GM18873 (cell line): ENCODE measurements at regions not wholly inside any gene's neighbourhood (a gene's known extent, or its start where the extent isn't known, plus 50 kb on each side); places are given as distances from the start of the nearest gene placed in this dataset.

Experiments used
- ATAC-seq: cut with Tn5 transposase; IDR thresholded peaks from one replicate; pipeline ENCODE4 v1.9.1; 2021; ENCODE audit warnings: mild to moderate bottlenecking, moderate library complexity, moderate number of reproducible peaks; ENCODE audit not compliant: unreplicated experiment, low FRiP score

DNA sequence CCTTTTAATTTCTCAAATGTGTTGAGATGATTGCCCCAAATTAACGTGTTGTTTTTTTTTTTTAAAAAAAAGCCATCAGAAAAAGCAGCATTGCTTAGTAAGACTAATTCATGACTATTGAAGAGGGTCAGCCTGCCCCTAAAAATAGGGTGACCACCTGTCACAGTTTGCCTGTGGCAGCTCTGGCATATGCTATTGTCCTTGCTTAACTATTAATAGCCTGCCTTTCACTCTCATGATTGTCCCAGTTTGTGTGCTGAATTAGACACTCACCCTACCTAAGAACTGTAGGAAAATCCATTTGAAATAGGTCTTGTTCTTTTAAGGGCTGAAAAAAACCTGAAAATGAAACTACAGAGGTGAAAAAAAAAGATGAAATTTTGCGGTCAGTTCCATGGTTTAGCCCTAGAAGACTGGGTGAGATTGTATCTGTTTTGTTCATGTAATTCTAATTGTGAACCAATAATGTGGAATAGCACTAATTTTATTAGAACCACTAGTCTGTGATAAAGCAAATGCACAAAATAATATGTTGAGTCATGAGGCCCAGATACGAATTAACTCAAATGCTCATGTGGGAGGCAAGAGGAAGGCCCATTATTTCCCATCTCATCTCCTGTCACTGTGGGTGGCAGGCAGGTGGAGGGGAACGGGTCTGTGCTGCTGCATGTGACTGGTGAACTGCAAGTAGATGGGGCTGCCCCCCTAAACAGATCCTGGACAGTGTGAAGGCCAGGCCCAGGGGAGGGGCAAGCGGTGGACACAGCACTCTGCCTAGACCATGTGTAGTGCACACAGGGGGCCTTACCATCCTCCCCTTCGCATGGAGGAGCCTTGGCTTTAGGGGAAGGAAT lies 265.4 kb upstream of the NFE2L3 start:
- no peak for ATAC-seq

GRCh38 chr7:25887266-25887665 lies 264.7 kb upstream of the NFE2L3 start:
- ATAC-seq, result no peak

GRCh38 chr7:25887795-25888559 lies 264.0 kb upstream of the NFE2L3 start:
- ATAC-seq, result no peak

DNA sequence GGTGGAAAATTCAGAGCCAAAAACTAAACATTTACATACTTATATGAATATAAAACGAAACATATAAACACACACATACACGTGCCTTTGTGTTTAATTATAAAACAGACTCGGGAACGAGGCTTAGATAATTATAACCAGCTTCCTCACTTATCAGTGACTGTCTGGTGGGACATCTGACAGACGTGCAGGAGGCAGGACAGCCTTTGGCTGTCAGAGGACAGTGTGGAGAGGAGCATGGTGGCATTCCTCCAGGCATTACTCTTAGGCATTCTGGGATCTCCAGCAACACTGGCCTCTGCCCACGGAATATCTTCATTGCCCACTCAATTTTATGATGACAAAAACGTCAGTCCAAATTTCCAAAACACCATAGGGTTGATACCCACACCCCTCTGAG lies 262.2 kb upstream of the NFE2L3 start:
- no peak for ATAC-seq

DNA sequence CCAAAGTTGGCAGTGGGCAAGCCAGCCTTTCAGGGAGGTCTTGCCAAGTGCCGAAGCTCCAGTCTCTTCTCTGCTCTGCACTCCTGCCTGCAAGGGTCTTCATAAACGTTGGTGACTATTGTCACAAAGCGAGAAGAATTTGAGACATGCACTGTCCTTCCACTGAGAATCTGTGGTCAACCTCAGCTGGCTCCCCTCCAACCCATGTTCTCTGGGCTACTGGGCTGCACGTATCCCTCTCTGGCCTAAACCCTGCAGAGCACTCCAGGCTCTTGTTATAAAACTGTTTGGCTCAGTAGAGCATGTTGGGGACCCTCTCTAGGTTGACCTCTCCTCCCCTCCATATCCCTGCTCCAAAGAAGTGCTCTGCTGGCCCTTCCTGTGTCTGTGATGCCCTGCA lies 260.4 kb upstream of the NFE2L3 start:
- no peak for ATAC-seq

GRCh38 chr7:25893436-25893835 lies 258.6 kb upstream of the NFE2L3 start:
- ATAC-seq, result no peak

DNA sequence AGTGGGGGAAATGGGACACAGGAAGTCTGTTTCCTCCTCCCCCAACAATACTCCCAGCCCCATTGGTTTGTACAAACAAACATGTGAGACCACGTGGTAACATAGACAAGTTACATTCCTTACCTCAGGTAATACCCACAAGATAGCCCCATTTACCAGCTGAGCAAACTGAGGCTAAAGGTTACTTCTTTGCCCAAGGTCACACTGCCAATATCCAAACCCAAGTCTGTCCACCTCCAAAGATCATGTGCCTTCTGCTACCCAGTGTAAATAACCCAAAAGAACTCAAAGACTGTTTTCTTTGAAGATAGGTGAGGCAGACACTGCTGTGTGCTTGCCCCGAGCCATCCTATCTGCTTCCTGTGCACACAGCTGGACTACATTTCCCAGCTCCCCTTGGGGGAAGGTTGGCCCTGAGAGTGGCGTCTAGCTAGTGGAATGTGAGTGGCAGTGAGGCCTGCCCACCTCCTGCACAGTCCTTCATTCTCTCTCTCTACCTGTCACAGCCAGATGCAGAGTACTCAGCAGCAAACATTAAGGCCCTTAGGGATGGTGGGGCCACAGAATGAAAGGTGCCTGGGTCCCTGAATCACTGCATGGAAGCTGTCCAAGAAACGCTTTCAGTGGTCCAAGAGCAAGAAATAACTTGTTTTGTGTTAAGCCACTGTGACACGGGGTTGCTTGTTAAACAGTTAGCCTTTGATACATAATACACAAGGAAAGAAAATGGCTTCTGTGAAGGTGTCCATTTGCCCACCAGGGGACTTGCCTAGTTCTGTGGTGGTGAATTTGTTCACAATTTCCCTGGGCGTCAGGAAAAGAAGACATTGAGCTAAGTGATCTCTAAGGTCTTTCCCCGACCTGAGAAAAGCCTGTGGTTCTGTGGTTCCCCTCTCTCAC lies 257.7 kb upstream of the NFE2L3 start:
- ATAC-seq, result peak; percentile 60

DNA sequence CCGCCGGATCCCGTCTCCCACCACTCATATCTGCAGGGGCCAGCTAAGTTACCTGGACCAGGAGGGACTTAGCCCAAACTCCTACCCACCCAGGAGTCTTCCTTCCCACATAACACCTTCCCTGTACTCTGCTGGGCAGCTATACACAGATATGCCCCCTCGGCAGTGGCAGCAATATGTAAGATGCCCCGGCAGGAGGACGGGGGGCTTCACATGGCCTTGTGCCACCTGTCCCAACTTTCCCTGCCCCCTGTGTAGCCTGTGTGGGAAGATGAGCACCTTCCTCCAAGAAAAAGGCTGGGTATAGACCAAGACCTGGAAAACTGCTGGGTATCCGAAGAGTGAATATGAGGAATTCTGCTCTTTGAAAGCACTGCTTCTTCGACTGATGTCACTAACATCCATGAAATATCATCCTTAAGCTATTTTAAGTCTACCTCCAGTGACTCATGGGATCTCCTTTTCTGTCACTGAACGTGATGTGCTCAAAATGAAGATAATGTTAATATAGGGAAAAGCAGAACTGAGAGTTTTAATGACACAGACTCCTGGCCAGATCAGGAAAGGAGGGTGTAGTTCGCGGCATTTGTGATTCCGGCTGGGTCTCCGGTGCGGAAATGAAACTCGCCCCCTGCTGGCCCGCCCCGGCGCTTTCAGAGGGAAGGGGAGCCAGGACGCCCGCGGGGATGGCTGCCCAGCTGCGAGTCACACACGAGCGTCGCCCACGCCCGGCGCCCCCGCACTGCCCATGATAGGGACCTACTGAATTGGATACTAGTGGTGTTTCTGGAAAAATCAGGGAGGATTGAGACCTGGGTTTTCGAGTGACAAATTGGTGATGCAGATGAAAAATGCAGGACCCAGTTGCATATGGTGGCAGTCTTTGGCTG lies 256.9 kb upstream of the NFE2L3 start:
- ATAC-seq, result peak; percentile 42

GRCh38 chr7:25895792-25896171 lies 256.2 kb upstream of the NFE2L3 start:
- ATAC-seq, result no peak

DNA sequence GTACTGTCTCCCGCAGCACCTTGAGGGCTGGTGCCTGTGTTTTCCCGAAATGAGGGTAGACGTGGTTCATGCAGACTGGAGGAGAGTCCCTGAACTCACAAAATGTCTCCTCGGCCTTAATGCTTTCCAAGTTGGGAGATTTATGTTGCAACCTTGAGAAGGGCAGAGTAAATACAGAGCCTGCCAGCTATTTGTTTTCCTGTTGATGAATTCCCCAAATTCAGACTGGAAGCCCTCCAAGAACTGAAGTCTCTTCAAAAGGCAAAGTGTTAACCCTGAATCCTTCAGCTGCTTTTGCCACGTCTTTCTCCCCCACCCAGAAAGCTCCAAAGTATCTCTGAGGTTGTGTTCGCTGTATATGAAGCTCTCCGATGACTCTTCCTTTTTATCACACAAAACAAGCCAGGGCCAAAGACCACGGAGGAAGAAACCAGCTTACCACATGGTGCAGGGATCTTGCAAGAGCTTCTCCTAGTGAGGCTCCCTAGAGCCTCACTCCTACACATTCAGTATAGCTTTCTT lies 254.7 kb upstream of the NFE2L3 start:
- no peak for ATAC-seq

DNA sequence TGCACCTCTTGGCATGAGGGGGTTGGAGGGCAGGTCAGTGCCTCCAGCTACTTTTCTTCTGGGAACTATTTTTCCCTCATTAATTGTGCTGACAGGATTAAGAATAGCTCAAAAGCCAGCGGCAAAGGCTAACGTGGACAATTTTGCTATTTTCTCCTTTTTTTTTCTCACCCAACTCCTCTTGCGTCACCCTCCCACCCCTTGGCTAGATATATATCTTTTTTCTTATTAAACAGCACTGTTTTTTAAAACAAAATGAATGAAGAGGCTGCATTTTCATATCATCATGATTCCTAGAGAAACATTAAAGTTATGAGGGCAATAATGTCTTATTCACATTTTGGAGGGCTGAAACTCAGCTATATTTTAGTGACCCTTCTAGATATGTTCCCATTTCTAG lies 251.8 kb upstream of the NFE2L3 start:
- no peak for ATAC-seq

DNA sequence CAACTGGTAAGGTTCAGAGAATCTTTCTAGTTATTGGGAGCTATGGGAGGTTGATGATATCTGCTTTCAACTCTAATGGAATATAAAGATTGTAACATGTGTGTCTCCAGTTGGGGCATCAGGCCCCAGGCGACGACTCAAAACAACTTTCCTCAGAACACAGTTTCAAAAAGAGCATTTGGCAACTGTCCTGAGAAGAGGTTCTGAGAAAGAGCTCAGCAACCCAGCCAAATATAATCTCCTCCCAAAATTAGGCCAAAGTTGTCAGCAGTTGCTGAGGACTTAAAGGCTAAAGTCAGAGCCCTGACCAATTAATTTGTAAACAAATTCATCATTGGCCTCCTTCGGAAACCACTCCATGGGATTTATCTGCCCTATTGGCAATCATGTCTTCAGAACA lies 251.1 kb upstream of the NFE2L3 start:
- no peak for ATAC-seq

DNA sequence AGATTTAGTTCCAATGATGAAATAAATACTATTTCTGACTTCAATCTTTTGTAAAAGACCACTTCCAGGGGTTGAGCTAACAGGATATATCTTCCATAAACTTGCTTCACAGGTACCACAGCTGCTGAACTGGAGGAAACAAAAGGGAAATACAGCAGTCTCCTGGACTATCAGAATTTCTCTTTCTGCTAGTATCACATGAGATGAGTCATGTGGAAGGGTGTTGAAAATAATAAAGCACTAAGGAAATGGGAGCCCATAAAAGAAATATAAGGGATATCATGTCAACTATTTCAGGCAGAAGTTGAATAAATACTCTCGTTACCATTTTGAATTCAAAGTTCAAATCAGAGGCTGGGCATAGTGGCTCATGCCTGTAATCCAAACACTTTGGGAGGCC lies 250.3 kb upstream of the NFE2L3 start:
- no peak for ATAC-seq

GRCh38 chr7:25906003-25906402 lies 246.0 kb upstream of the NFE2L3 start:
- ATAC-seq, result no peak

DNA sequence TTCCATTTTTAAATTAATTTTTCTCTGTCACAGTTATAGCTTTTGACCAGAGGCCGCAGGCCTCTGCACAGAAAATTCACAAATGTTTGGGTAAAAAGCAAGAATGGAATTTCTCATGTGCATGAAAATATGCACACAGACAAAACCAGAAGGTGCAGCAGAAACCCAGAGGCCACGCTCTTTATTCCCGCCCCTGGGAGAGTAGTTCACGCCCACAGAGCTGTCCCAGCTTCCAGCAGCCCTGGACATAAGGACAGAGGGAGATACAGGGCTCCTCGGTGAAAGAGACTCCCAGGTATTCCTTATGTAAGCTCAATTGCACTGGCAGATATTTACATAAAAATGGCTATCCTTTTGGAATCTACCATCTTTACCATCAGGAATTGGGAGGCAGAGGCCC lies 245.2 kb upstream of the NFE2L3 start:
- ATAC-seq, result no peak

- ATAC-seq, result no peak
These were observed 244.8 kb upstream of the NFE2L3 start for GRCh38 chr7:25907214-25907613.

DNA sequence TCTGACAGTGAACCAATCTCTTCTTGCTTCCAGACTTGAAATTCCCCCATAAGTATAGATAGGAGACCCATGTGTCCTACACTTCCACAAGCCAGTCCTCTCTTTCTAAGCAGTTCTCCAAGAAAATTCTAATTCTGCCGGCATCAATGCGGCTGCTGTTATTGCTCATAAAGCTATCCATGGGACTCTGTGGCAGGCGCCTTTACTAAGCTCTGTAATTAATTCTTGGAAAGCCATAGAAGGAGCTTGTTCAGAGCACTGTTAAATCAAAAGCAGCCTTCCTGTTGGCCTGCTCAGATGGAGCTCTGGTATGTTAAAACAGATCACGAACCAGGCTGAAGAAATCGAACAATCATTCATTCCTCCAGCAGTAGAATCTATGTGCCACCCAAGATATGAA lies 244.3 kb upstream of the NFE2L3 start:
- ATAC-seq, result no peak

DNA sequence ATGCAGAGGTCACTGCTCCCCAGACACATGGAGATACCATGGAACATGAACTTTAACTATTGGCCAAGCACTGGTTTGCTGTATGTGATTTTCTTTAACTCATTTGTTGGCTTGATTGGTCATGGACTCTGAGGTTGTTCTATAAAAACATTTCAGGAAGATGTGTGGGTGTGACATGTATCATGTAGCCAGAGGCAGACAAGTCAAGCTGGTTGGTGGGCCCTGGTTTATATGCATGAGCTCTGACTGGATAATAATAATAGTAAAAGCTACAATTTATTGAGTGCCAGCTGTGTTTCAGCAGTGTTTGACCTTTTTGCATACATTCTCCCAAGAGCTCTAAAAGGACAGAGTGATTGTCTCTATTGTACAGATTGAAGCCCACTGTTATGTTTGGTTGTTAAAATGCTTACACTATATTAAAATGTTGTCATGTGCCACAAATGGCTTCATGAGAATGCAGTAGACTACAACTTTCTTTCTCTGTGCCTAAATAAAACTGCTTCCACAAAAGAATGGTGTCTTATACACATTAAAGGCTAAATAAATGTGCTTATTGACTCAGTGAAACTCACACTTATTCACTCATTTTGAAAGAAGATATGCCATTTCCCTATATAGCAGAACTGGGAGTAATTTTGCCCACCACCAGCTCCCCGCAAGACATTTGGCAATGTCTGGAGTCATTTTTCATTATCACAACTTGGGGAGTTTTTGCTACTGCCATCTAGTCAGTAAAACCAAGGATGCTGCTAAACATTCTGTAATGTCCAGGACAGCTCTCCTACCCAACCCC lies 243.6 kb upstream of the NFE2L3 start:
- ATAC-seq, result no peak
